ENCODE measurements at regions not wholly inside any gene's neighbourhood (a gene's known extent, or its start where the extent isn't known, plus 50 kb on each side); places are given as distances from the start of the nearest gene placed in this dataset.

DNA sequence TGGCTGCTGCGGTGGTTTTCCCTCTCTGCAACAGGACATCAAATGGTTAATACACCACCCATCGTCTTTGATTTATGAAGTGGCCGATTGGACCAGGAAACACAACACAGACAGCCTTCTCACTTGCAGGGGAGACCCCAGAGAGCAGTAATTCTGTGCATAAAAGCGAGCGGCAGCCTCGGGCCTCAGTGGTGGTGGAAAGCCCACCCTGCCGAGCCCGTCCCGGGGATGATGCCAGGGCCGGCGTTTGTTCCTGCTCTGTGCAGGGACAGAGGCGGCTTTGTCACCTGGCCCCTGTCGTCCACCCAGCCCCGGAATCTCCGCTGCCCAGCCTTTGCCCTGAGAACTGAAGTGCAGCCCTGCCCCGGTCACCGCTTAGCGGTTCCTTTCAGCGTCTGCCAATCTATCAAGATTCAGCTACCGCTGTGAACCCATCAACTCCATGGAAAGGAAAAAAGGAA is 184.4 kb downstream of the TSHZ3 start:
- DNase-seq (ENCODE audit: extremely low read depth in 1 of 2, low read depth in 1 of 2) = no peak

DNA sequence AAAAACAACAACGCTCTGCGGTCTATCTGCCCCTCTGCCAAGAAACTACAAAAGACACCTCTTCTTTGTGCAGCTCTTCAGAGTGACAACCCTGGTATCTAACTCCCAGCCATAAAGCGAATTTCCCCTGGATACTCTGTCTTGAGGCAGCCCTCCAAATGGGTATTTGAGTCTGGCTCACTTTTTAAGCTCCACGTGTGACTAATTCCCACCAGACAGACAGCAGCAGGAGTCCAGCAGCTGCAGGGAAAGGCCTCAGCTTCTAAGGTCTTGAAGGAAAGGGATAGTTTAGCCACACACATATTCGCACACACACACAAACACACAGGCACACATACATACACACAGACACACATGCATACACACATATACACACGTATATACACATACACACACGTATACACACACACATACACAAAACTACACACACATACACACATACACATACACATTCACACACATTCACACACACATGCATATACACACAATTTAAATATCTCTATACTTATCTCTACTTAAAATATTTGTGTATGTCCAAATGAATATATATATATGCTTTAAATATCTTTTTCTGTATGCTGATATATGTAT is 188.8 kb downstream of the TSHZ3 start:
- DNase-seq (ENCODE audit: extremely low read depth in 1 of 2, low read depth in 1 of 2) = no peak

DNA sequence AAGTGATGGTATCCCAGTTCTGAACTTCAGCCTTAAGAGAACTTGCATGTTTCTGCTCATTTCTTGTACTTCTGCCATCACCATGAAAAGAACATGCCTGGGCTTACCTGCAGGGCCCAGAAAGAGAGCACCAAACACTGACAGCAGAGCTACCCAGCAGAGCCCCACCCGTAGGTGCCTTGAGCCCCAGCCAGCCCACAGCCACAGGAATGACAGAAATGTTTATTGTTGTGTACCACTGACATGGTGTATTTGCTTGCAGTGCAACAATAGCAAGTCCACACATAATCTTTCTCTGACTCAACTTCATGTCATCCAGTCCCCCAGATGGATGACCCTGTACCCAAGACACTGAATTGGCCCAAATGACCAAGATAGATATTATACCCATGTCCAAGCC is 195.2 kb downstream of the TSHZ3 start:
- DNase-seq (ENCODE audit: extremely low read depth in 1 of 2, low read depth in 1 of 2) = no peak

DNA sequence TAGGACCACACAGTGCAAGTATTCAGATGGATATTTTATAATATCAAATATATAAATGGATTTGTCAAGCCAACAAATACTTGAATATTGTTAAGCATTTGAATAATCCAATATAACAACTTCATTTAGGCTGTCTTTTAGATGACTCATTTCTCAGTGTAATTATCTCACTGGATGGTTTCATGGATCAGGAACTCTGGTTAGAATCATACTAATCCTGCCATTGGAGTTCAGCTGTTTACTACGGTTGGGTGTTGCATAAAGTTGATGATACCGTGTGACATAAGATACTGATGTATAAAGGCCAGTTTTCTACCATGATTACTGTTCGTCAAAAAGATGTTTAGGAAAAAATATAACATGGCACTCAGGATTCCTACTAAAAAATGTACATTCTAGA is 196.3 kb downstream of the TSHZ3 start:
- DNase-seq (ENCODE audit: extremely low read depth in 1 of 2, low read depth in 1 of 2) = no peak

DNA sequence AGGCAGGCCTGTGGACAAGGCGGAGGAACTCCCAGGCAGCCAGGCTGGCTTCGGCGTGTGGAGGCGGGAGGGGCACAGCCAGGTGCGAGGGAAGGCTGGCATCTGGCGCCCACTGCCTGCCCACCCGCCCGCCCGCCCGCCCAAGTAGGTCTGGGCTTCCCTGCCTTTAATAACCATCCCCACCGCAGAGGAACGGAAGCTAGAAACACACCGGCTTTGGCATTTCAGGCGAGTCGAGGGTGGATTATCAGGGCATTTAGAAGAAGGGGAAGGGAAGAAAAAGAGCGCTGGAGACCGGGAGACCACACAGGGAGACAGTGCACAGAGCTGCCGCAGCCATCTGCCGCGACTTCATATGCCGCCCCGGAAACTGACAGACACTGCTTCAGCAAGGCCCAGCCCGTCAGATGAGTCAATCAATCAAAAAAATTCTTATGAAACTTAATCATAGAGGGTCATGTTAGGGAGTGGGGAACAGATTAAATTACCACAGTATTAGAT is 199.7 kb downstream of the TSHZ3 start:
- DNase-seq (ENCODE audit: extremely low read depth in 1 of 2, low read depth in 1 of 2) = no peak

DNA sequence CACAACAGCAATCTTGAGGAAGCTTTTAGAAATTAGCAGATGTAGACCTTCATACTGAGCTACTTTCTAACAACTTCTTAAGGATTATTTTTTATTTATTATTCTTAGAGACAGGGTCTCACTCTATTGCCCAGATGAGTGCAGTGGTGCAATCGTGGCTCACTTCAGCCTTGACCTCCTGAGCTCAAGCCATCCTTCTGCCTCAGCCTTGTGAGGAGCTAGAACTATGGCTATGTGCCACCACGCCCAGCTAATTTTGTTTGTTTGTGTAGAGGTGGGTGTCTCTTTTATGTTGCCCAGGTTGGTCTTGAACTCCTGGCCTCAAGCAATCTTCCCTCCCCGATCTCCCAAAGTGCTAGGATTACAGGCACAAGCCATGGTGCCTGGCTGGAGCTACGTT is 200.6 kb downstream of the TSHZ3 start:
- DNase-seq (ENCODE audit: extremely low read depth in 1 of 2, low read depth in 1 of 2) = no peak

DNA sequence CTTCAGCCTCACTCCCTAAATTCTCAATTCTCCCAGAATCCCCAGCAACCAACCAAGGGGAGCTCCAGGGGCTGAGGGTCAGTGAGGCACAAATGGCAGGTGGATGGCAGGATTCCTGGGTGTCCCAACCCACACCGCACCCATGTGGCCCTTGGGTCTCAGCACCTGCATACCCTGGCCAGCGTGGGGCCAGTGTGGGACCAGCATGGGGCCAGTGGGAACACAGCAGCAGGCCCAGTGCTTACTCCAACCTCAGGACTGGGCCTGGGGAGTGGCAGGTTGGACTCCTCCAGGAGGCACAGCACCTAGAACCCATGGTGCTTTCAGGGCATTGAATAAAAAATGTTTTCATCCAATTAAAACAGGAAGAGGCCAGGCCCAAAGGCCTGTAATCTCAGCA is 202.0 kb downstream of the TSHZ3 start:
- DNase-seq (ENCODE audit: extremely low read depth in 1 of 2, low read depth in 1 of 2) = no peak

DNA sequence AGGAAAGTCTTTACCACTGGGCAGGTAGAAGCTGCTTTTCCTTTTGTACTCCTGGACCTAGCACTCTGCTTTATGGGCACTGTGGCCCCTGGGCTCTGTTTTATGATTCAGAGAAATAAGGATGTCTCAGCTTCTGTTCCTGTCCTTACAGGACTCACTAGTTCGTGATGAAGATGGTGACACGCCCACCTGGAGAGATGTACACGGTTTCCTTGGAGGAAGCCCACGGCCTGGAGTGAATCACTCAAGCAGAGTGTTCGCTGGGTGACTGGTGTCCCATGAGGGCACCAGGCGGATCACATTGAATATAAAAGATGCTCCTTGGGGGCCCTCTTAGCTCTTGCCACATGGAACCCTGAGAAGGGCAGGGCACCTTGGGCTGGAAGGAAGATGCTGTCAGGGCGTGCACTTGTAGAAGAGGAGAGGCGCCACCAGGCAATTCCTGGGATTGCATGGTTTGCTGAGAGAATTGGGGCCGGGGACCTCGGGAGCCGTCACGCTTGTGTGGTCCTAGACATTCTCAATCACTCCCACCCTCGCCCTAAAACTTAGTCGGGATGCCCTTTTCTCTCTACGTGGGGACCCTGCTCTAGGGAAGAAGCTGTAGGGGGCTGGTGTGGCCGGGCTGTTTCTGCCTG is 202.6 kb downstream of the TSHZ3 start:
- DNase-seq (ENCODE audit: extremely low read depth in 1 of 2, low read depth in 1 of 2) = no peak

DNA sequence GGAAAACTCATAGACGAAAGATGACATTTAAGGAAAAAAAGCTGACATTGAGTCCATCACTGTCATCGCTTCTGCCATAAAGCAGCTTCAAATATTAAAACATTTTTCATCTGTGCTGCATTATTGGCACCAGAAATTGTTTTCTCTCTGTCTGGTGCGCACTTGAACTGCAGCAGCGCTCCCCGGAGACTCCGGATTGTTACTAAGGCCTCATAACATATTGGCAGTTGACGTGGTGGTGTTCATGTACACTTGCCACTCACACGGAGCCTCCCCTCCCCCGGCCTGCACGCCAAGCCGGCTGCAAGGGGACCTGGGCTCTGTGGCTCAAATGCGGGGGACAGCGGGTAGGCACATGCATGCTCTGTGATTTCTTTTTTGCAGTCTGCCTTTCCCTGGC is 203.2 kb downstream of the TSHZ3 start:
- DNase-seq (ENCODE audit: extremely low read depth in 1 of 2, low read depth in 1 of 2) = no peak

DNA sequence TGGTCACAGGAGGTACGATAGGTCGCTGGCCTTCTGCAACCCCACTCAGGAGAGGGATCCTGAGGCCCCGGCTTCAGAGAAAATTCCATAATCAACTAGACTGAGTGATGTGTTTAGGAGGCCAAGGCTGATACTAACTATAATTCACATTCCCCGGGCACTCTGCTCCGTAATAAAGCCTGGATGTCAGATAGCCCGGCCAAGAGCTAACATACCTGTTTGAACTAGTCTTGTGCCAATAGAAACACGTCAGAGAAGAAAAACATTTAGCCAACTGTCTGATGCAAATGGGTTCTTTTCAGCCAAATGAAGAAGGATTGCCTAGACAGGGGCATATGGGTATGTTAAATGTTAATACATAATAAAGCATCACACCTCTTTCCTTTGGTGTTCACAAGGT is 204.2 kb downstream of the TSHZ3 start:
- DNase-seq (ENCODE audit: extremely low read depth in 1 of 2, low read depth in 1 of 2) = no peak

DNA sequence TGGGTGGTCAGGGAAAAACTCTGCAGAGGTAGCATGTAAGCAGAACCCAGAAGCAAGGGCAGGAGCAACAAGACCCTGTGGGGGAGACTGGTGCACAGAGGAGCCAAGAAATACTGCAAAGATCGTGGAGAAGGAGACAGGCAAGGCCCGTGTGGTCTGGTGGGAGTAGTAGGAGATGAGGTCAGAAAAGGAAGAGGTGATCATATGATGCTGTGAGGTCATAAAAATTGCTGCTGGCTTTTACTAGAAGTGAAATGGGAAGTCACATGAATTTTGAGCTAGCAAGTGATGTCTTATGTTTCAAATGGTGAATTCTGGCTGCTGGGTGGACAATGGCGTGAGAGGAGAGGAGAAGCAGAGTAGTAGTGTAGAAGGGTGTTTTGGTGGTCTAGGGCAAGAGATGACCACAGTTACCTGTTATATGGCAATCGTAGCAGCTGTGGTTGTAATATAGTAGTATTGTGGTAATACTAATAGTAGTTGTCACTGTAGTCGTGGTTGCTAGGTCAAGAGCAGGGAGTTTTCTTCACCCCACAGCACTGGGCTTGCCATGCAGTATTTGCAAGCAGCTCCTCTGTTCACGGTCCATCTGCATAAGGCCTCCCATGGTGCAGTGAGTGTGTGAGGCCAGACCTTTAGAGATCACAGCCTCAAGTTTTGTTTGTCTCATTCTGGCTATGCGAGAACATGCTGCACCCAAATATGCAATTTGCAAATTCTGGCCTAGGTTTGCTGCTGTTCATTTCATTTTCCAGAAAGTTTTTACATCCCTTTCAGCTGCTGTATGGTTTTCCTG is 205.0 kb downstream of the TSHZ3 start:
- DNase-seq (ENCODE audit: extremely low read depth in 1 of 2, low read depth in 1 of 2) = no peak

DNA sequence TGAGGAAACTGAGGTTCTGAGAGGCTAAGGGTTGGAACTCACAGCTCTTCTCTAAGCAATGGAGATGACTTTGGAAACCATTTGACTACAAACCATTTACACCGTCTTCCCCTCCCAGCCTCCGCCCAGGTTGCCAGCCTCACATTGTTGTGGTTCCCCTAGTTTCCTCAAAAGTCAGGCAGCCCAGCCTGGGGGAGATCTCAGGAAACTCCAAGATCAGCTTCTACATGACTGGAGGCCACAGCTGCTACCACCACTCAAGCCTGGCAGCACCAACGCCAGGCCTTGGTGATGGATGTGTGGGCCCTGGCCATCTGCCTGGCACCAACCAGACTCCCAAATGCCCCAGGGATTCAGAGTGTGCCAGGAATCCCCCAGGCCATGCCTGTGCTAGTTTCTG is 207.9 kb downstream of the TSHZ3 start:
- no peak for DNase-seq (ENCODE audit: extremely low read depth in 1 of 2, low read depth in 1 of 2)

DNA sequence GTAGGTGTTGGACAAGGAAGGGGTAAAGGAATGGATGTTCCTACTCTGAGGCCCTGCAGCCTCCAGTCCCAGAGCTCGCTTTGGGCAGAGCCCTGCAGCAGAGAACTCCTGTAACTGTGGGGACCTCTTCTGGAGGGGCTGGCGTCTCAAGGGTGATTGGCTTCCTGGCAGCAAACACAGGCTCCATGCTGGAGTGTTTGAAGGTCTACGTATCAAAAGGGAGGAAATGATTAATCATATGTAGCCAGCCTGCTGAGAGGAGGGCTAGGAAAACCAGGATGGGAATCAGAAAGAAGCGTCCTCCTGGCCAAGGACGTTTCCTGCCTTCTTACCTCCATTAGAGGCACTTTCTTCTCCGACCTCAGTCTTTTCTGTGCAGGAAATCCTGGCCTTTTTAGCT is 208.5 kb downstream of the TSHZ3 start:
- DNase-seq (ENCODE audit: extremely low read depth in 1 of 2, low read depth in 1 of 2) = no peak

DNA sequence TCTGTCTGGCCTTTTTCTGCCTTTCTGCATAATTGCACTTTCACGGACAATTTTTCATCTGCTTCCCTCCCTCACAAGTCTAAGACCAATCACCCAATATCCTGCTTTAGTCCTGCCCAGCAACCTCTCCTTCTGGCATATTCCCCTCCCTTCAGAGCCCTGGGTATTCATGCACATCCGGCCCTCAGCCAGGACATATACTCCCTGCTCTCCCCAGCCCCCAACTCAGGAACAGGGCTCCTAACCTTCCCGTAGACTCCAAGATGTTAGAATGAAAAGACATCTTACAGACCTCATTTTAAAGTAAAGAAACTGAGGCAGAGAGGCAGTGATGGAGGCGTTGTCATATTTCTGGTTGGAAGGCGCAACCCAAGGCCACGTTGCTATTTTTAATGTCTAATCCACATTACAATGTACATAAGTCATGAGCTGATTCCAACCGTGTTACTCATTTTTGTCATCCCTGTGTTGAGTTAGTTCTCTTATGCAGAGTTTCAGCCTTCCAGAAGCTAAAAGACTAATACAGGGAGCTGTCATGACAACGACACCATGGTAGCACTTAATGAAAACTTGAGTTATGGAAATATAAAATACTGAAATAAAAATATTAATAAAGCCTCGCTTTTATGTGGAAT is 209.2 kb downstream of the TSHZ3 start:
- DNase-seq (ENCODE audit: extremely low read depth in 1 of 2, low read depth in 1 of 2) = no peak

DNA sequence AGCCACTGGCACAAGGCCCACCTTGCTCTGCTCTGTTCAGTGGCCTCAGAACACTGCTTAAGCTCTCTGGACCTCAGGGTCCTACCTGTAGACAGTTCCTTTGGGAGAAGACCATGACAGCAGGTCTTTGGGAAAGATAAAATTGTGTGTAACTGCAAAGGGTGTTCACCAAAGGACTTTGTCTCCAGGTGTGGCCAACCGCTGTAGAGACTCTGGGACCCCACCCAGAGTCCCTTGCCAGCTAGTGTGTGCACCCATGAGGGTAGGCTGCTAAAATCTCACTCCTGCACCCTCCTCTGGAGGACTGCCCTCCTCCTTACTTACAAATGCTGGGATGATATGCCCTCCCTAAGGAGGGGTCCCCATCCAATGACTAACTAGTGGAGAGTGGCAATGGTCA is 211.2 kb downstream of the TSHZ3 start:
- DNase-seq (ENCODE audit: extremely low read depth in 1 of 2, low read depth in 1 of 2) = no peak

DNA sequence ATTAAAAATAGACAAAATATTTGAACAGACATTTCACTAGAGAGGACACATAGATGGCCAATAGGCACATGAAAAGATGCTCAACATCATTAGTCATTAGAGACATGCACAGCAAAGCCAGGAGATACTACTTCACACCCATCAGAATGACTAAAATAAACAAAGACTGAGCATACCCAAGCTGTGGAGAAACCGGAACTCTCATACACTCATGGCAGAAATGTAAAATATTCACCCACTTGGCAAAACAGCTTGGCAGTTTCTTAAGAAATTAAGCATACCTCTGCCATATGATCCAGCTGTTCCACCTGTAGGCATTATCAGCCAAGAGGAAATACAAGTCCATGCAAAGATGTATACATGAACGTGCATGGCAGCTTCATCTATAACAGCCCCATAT is 213.4 kb downstream of the TSHZ3 start:
- DNase-seq (ENCODE audit: extremely low read depth in 1 of 2, low read depth in 1 of 2) = no peak

DNA sequence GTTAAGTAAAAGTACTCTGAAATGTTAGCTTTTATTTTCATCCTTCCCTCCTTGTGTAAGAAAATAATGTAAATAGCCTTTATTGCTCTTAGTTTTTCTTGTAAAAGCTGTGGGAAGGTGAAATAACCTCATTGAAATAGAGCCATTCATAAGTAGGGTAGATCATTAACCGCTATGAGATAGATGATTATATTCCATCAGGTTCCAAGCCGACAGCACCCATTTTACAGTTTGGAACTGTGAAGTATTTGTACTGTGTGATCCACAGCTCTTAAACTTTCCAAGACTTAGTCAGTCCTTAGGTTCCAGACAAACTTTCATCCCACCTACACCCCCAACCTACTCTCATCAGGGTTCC is 216.5 kb downstream of the TSHZ3 start:
- no peak for DNase-seq (ENCODE audit: extremely low read depth in 1 of 2, low read depth in 1 of 2)

DNA sequence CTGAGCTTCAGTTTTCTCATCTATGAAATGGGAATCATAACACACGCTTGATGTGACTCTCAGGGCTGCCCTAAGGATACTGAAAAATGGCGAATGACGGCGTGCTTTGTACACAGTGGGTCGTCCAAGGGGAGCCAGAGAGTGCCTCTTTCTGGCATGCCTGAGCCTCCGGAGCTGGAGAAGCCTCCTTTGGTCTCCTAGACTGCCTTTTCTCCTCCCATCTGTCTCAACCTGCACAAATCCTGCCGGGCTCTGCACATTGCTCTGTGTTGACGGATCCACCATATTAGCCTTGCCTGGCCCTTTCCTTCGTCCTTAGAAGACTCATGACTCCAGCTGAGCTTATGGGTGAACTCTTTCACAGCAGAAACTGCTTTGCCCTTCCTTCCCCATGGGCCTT is 220.9 kb downstream of the TSHZ3 start:
- DNase-seq (ENCODE audit: extremely low read depth in 1 of 2, low read depth in 1 of 2) = no peak

DNA sequence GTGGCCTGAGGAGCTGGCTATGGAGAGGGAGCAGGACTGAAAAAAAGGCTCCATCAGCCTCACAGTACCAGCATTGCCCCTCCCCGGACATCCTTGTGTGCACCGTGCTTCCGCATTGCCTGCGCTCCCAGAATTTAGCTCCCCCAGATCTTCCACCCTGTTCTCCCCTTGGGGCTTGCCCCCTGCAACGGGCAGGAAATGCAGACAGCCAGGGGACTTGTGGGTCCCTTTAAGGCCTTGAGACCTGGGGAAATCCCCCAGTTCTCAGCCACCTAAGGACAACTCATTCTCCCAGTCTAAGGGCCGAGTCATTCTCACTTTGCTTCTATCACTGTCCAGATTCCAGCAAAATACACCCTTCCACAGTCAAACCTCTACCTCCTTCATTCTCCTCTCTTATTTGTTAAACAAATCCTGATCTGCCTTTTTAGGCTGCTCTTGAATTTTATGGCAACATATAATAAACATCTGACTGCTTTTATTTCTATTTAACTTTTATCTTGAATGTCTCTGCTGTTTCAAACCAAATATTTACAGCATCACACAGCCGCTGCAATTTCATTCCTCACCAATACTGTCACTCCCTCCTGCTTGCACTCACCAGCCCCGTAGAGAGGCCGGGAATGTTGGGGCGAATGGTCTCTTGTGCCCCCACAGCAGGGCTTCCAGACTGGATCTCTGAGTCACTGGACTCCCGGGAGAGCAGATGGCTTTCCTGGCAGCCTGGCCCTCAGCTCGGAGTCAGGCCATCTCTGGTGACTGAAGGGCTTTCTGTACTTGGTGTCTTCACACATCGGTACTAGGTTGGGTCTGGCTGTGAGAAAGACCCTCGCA is 221.9 kb downstream of the TSHZ3 start:
- DNase-seq (ENCODE audit: extremely low read depth in 1 of 2, low read depth in 1 of 2) = no peak

DNA sequence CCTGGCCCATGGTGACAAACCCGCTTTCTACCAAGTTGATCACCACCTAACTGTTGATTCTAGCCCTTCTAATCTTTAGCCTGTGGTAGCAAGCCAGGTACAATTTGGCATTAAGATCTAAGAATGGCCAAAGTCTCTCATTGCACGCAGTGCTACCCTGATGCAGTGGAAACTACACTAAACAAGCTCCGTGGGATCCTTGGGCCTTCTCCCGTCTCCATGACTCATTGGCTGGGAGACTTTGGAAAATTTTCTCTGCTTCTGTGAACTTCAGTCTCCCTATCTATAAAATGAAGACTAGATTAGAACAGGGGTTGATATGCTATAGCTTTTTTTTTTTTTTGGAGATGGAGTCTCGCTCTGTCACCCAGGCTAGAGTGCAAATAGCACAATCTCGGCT is 223.0 kb downstream of the TSHZ3 start:
- no peak for DNase-seq (ENCODE audit: extremely low read depth in 1 of 2, low read depth in 1 of 2)

DNA sequence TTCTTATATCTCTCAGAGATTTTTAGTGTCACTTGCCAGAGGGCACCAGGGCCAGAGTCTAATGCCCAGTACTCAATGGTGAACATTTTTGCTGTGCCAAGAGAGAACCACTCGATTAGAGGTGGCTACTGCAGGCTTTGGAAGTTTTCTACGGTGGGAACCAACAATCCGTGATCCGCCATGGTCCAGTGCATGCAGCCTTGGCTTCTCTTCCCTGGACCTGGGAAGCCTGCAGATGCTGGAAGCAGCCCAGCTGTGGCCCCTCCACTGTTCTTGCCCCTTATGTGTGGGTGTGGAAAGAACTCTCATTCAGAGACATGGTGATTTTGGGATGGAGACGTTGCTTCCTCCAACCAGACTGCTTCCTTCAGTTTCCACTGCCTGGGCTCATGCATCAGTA is 224.2 kb downstream of the TSHZ3 start:
- DNase-seq (ENCODE audit: extremely low read depth in 1 of 2, low read depth in 1 of 2) = no peak

Data from stimulated activated CD8-positive, alpha-beta memory T cell treated with anti-CD3 and anti-CD28 coated beads, Interleukin-7, amount 100 ng/mL, for 48 hours (primary cell).